ENCODE measurements at regions not wholly inside any gene's neighbourhood (a gene's known extent, or its start where the extent isn't known, plus 50 kb on each side); places are given as distances from the start of the nearest gene placed in this dataset.

DNA sequence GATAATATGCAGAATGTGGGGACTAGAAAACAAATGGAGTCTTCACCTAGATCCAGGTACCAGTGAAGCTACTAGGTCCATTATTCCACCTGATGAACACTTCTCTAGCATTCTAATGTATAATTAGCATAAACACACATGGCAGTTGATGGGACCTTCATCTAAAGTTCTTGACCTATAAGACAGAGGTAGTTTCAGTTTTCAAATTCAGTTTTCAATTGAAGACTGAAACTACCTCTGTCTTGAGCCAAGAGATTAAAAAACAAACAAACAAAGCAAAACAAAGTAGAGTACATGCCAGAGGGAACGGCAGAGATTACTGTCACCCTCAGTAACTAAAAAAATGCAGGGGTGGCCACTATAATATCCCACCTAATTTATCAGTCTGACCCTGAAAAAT lies 199.9 kb upstream of the NEIL3 start:
- no peak for DNase-seq

DNA sequence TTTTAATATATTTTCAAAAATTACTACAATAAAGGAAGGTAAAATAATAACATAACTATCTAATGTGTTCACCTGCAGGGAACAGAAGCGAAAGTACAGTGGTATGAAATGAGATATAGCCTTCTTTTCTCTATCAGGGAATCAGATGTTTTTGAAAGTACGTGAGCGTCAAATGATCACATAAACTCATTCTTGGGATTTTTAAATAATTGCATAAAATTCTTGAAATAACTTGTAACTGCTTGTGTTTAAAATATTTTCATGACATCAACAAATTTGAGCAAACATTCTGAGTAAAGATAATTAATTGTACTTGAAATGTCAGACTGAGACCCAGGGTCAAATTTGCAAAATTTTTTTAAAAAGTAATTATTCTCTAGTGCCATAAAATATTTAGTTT lies 193.5 kb upstream of the NEIL3 start:
- DNase-seq: no peak

DNA sequence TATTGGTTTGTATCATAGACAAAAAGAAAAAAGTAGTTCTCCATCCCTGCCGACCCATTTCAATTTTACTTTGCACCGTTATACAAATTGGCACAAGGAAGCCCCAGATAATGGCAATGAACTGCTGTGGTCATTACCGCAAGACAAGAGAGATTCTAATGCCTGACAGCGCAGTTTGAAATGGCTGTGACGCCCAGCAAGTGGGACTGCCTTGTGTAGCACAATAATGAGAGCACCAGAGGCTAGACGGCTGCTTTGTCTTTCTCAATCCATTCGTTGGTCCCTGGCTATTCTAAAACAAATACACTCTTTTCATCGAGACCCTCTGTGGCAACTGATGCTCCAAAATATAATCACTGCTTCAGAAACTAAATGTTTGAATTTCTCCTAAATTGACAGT lies 192.4 kb upstream of the NEIL3 start:
- DNase-seq: no peak

DNA sequence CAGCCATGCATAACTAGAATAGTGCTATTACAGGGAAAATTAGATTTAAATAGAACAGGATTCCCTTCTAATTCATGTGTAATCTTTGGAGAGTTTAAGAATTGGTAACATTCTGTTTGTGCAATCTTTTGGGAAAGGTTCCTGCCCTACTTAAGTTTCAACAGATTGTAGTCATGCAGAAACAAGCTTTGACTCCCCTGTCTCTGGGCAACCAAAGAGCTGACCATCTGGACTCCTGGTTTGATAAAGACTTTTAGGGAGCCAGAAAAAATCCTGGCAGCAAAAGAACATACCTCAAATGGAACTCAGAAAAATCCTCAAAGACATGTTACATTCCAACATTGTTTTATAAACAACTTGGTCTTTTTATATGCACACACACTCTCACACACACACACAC lies 191.1 kb upstream of the NEIL3 start:
- peak; percentile 34 for DNase-seq

- no peak for DNase-seq
These were observed 190.6 kb upstream of the NEIL3 start for GRCh38 chr4:177119021-177119471.

GRCh38 chr4:177119691-177120090 lies 190.0 kb upstream of the NEIL3 start:
- no peak for DNase-seq

DNA sequence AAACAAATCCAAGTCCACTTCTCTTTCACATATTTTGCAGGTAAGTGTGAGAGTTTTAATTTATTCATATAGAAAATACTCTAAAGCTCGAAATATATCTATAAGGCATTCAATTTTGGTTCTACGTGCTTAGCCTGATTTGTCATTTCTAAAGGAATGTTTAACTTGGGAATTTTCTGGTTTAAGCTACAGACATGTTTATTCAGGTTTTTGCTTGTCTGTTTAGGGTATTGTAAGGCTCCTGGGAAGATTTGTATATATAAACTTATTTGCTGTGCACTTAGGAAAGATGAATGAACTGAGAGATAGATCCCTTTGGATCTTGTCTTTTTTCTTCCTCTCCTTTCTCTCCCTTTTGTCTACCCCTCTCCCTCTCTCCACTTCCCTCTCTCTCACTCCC lies 185.9 kb upstream of the NEIL3 start:
- DNase-seq: no peak

DNA sequence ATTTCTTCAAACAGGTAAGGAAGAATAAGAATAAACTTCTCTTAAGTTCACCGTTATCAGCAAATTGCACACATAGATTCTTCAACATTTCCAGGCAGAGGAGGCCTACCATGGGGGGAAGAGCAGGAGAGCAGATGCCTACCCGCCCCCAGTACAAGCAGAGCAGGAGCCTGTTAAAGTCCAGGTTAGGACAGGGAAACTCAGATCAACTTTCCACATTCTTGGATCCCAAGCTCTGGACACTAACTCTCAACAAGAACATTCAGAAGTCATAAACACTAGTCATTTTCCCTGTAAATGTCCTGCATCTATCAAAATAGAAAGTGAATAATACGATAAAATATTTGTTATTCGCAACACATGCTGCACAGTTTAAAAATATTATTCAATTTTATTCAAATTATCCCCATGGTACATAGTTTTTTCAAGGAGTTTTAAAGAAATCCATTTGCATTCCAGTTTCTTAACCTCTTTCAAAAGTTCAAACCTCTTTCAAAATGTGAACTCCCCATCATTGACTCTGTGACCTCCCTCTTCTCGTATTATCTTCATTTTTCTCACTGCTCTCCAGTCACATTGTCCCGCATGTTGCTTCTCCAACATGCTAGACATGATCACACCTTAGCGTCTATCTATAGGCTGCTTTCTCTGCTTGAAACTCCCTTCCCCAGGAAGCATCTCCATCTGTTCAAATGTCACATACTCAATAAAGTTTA lies 185.2 kb upstream of the NEIL3 start:
- no peak for DNase-seq

- DNase-seq: no peak
These were observed 184.0 kb upstream of the NEIL3 start for GRCh38 chr4:177125656-177126055.

DNA sequence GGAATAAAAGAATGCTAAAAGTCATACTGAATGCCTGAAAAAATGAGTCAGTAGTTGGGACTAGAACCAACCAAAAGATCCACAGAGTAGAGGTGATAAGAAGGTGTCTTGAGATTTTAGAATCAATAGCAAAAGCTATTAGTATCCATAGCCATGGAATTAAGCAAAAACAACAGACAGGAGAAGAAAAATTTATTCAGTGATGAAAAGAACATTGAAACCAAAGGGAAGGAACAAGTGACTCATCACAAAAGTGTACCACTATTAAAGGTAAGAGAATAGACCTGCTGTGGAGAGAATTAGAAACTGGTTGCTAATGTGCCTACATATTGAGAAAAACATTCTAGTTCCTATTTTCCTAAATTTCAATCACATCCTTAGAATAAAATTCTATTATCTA lies 182.0 kb upstream of the NEIL3 start:
- no peak for DNase-seq

DNA sequence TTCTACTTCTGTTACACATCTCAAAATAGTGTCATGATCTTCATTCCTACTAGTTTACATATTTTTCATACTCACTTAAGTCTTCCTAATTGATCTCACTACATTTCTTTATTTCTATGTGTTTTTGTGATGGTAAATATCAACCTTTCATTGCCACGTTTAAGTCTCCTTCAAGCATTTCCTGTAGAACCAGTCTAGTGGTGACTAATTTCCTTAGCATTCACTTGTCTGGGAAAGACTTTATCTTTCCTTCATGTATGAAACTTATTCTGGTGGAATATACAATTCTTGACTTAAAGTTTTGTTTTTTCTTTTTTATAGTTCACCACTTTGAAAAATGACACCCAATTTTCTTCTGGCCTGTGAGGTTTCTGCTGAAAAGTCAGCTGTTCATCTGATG lies 181.4 kb upstream of the NEIL3 start:
- no peak for DNase-seq

GRCh38 chr4:177131736-177132135 lies 177.9 kb upstream of the NEIL3 start:
- no peak for DNase-seq

GRCh38 chr4:177147668-177148067 lies 162.0 kb upstream of the NEIL3 start:
- DNase-seq: no peak

DNA sequence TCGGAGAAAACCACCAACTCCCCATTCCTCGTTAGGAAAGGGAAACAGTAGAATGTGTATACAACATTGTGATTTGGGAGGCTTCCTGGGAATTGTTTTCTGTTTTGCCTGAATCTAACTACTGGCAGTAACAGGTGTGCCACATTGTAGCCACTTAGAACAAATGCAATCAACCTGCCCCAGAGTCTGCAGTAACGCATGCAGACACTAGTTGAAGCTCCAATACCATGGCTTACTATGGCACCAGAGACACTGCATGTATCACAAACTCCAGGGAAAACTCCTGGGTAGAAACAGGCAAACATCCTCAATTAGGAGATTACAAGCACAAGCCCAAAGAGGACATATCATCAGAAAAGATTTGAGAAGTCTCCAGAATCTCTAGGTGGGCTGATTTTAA lies 154.2 kb upstream of the NEIL3 start:
- no peak for DNase-seq

DNA sequence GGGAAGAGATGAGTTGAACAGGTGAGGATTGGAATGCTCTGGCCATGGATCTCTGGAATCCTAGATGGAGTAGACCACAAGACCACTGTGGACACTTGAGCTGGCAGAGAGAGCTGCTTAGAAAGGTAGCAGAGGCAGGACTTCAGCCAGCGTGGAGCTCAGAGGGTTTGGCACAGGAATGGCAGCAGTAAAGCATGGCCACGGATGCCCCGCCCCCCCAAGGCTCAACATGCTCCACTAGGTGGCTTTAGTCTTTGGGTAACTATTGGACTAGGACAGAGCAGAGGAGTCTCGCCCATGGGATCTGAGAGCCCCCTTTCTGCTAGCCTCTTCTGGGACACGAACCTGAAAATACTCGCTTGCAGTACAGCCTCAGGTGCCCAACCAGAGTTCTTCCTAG lies 150.1 kb upstream of the NEIL3 start:
- no peak for DNase-seq

GRCh38 chr4:177161781-177162180 lies 147.9 kb upstream of the NEIL3 start:
- no peak for DNase-seq

DNA sequence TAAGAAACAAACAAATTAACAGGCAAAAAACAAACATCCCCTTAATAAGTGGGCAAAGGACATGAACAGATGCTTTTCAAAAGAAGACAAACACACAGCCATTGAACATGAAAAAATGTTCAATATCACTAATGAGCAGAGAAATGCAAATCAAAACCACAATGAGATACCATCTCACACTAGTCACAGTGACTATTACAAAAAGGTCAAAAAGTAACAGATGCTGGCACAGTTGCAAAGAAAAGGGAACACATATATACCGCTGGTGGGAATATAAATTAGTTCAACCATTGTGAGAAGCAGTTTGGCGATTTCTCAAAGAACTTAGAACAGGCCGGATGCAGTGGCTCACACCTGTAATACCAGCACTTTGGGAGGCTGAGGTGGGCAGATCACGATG lies 146.1 kb upstream of the NEIL3 start:
- no peak for DNase-seq

- DNase-seq: no peak
These were observed 138.1 kb upstream of the NEIL3 start for GRCh38 chr4:177171588-177171987.

DNA sequence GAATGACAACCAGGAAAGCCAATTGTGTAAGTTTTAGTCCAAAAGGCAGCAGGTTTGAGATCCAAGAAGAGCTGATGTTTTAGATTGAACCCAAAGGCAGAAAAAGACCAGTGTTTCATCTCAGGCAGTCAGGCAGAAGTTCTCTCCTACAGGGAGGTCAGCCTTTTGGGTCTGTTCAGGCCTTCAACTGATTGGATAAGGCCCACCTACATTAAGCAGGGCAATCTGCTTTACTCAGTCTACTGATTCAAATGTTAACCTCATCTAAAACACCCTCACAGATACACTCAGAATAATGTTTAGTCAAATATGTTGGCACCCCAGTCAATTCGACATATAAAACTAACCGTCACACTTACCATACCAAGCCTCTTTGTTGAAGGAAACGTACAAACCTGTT lies 134.2 kb upstream of the NEIL3 start:
- DNase-seq: no peak

DNA sequence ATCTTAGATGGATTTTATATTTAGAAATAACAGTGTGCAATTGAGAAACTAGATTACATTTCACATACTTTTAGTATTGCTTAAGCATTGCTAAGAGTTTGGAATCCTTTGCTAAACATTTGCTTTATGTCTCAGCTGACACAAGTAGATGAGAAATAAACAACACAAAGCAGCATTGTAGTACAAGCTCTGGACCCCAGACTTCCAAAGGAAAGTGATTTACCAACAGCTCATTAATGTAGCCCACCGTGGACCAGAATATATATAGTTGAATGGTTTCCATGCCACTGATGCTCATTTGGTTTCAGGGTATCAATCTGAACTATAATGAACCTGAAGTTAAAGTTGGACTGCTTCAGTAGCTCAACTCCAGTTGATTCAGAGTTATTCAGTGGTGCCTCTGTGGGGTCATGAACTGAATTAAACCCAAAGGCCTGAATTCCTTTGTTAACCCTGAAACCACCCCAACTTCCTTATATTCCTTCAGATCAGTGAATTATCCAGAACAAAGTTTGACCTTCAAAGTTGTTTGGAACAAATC lies 132.1 kb upstream of the NEIL3 start:
- peak; percentile 25 for DNase-seq

DNA sequence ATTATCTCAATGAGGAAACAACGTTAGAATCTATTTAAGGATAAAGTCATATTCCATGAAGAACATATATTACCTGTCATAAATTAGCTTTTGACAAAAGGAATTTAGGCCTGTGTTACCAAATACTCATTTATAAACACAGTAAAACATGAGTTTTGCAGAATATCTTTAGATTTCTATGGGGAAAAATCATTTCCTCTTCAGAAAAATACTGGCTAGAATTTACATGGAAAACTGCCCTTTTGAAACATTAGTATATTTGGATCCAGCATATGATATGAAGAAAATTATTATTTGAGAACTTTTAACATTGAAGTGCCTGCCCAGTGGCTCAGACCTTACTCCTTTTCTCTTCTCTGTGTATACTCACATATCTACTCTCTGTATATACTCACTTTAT lies 131.4 kb upstream of the NEIL3 start:
- peak; percentile 25 for DNase-seq

DNA sequence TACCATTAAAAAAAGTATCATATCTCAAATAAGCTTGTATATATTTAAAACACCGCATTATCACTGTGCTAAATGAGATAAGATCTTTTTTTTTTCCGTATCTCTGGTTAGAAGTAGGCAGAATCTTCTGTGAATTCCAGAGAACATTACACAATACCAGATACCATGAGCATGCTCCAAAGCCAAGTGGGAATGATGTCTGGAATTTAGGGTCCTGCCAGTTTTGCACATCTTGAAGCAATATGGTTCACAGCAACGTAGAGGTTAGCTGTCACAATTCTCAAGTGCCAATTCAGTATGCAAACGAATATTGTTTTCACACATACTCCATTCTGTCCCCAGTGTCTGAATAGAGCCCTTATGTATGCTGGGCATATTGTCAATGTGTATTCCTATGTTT lies 127.5 kb upstream of the NEIL3 start:
- peak; percentile 20 for DNase-seq

DNA sequence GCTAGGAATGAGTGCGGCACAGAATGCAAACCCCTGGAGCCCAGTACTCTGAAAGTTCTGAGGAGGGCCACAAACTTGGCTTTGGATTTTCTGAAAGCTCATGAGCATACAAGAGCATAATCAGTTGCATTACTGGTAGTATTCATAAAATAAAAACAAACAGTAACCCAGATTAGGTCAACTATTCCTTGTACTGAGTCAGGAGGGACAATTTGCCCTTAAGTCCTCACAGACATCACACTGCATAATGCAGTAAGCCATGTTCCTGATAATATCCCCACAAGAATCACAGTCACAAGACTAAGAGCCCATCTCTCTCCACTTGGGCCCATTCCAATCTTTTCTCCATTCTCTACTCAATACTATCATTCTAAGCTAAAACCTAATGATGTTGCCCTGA lies 126.9 kb upstream of the NEIL3 start:
- no peak for DNase-seq

- no peak for DNase-seq
These were observed 124.5 kb upstream of the NEIL3 start for GRCh38 chr4:177185151-177185550.

Data from muscle of arm (tissue), 1 donor.